ENCODE measurements at regions not wholly inside any gene's neighbourhood (a gene's known extent, or its start where the extent isn't known, plus 50 kb on each side); places are given as distances from the start of the nearest gene placed in this dataset.
A peak's percentile ranks its signal among the peaks of the same experiment; 100 is the strongest.

GRCh38 chr13:39244561-39245230 lies 206.4 kb downstream of the NHLRC3 start:
- intact Hi-C loops (cut with DNase I) = no loop called here
- H3K9ac ChIP-seq (ENCODE audit: low read length in 3 of 3) = no peak overlapping the region

GRCh38 chr13:39245688-39246087 lies 207.4 kb downstream of the NHLRC3 start:
- Histone ChIP-seq H3K4me1 (ENCODE audit: control insufficient read depth in 2 of 3, insufficient read depth in 2 of 3, low read depth in 1 of 3, low read length in 3 of 3) (no peaks in the 10 kb centered on the region), H3K9ac (ENCODE audit: low read length in 3 of 3) (no peak overlapping the region), H3K36me3 (ENCODE audit: control insufficient read depth in 2 of 3, insufficient read depth in 3 of 3, low read length in 3 of 3) (no peaks in the 10 kb centered on the region), H3K4me3 (ENCODE audit: low read length in 3 of 3) (no peak overlapping the region), H3K27ac (ENCODE audit: low read depth in 2 of 2, low read length in 2 of 2) (no peak overlapping the region), H3K27me3 (ENCODE audit: control insufficient read depth, insufficient read depth, low read length) (no peaks in the 10 kb centered on the region), H3K9me3 (ENCODE audit: control insufficient read depth in 2 of 3, insufficient read depth in 1 of 3, low read length in 3 of 3) (no peaks in the 10 kb centered on the region)
- FAIRE-seq (no peak), DNase-seq (no peak)
- intact Hi-C loops (cut with DNase I) = no loop called here
- no peak for TF ChIP-seq CTCF (IDR thresholded peaks at IDR 0.05; ENCODE audit: borderline replicate concordance, extremely low read depth, insufficient read depth)

More at GRCh38 chr13:39244561-39245230, 206.4 kb downstream of the NHLRC3 start:
- H3K4me3 ChIP-seq (ENCODE audit: low read length in 3 of 3) = no peak overlapping the region
- TF ChIP-seq CTCF (IDR thresholded peaks at IDR 0.05; ENCODE audit: borderline replicate concordance, extremely low read depth, insufficient read depth) = no peak
- H3K27me3 ChIP-seq (ENCODE audit: control insufficient read depth, insufficient read depth, low read length) = no peaks in the 10 kb centered on the region
- no peaks in the 10 kb centered on the region for H3K4me1 ChIP-seq (ENCODE audit: control insufficient read depth in 2 of 3, insufficient read depth in 2 of 3, low read depth in 1 of 3, low read length in 3 of 3)
- FAIRE-seq (no peak), DNase-seq (no peak)
- no peaks in the 10 kb centered on the region for H3K9me3 ChIP-seq (ENCODE audit: control insufficient read depth in 2 of 3, insufficient read depth in 1 of 3, low read length in 3 of 3)
- H3K27ac ChIP-seq (ENCODE audit: low read depth in 2 of 2, low read length in 2 of 2) = no peak overlapping the region
- H3K36me3 ChIP-seq (ENCODE audit: control insufficient read depth in 2 of 3, insufficient read depth in 3 of 3, low read length in 3 of 3) = no peaks in the 10 kb centered on the region

- Histone ChIP-seq H3K4me1 (ENCODE audit: control insufficient read depth in 2 of 3, insufficient read depth in 2 of 3, low read depth in 1 of 3, low read length in 3 of 3) (no peaks in the 10 kb centered on the region), H3K9ac (ENCODE audit: low read length in 3 of 3) (no peak overlapping the region), H3K36me3 (ENCODE audit: control insufficient read depth in 2 of 3, insufficient read depth in 3 of 3, low read length in 3 of 3) (no peaks in the 10 kb centered on the region), H3K9me3 (ENCODE audit: control insufficient read depth in 2 of 3, insufficient read depth in 1 of 3, low read length in 3 of 3) (no peaks in the 10 kb centered on the region), H3K27ac (ENCODE audit: low read depth in 2 of 2, low read length in 2 of 2) (no peak overlapping the region), H3K27me3 (ENCODE audit: control insufficient read depth, insufficient read depth, low read length) (no peaks in the 10 kb centered on the region), H3K4me3 (ENCODE audit: low read length in 3 of 3) (no peak overlapping the region)
- no peak for FAIRE-seq
- intact Hi-C loops (cut with DNase I) = no loop called here
- TF ChIP-seq CTCF (IDR thresholded peaks at IDR 0.05; ENCODE audit: borderline replicate concordance, extremely low read depth, insufficient read depth) = no peak
- DNase-seq = peak in 1 of 5 donors; percentile 15
These were observed 211.7 kb downstream of the NHLRC3 start for GRCh38 chr13:39249982-39250381.

GRCh38 chr13:39250440-39250839 lies 212.2 kb downstream of the NHLRC3 start:
- no peaks in the 10 kb centered on the region for H3K9me3 ChIP-seq (ENCODE audit: control insufficient read depth in 2 of 3, insufficient read depth in 1 of 3, low read length in 3 of 3)
- H3K27ac ChIP-seq (ENCODE audit: low read depth in 2 of 2, low read length in 2 of 2) = no peak overlapping the region
- peak in 1 of 5 donors; percentile 18 for DNase-seq
- no peak for FAIRE-seq
- no peaks in the 10 kb centered on the region for H3K36me3 ChIP-seq (ENCODE audit: control insufficient read depth in 2 of 3, insufficient read depth in 3 of 3, low read length in 3 of 3)
- H3K4me1 ChIP-seq (ENCODE audit: control insufficient read depth in 2 of 3, insufficient read depth in 2 of 3, low read depth in 1 of 3, low read length in 3 of 3) = no peaks in the 10 kb centered on the region
- no peak for TF ChIP-seq CTCF (IDR thresholded peaks at IDR 0.05; ENCODE audit: borderline replicate concordance, extremely low read depth, insufficient read depth)
- no peak overlapping the region for H3K9ac ChIP-seq (ENCODE audit: low read length in 3 of 3)
- intact Hi-C loops (cut with DNase I) = no loop called here
- no peaks in the 10 kb centered on the region for H3K27me3 ChIP-seq (ENCODE audit: control insufficient read depth, insufficient read depth, low read length)
- H3K4me3 ChIP-seq (ENCODE audit: low read length in 3 of 3) = no peak overlapping the region

Measured in kidney (tissue), 13 donors.